Stomach (tissue), 8 donors: ENCODE measurements at regions not wholly inside any gene's neighbourhood (a gene's known extent, or its start where the extent isn't known, plus 50 kb on each side); places are given as distances from the start of the nearest gene placed in this dataset.
A peak's percentile ranks its signal among the peaks of the same experiment; 100 is the strongest.

ENCODE experiments used
- DNase-seq, 2 donors: peaks; one replicate each; pipeline versions ENCODE4 v3.0.0 to v3.0.0-alpha.2; 2013 to 2019
- H3K27ac ChIP-seq, 5 donors: fragments of 200-600 bp in 4 of 5; sonication (generic) in 4 of 5; one replicate each; pipeline ENCODE4 v1.5.1; 2013 to 2019; ENCODE audit warnings: mild to moderate bottlenecking in 1 of 5, moderate library complexity in 1 of 5
- H3K27me3 ChIP-seq, 3 donors: fragments of 200-600 bp; sonication (generic); one replicate each; pipeline ENCODE4 v1.5.1; 2017 to 2019; ENCODE audit warnings: mixed run types in 1 of 3
- H3K36me3 ChIP-seq, 4 donors: fragments of 200-600 bp; sonication (generic); 1 replicate in 3 of 4; 2 replicates in 1 of 4; pipeline ENCODE4 v1.5.1; 2016 to 2019
- H3K4me1 ChIP-seq, 4 donors: fragments of 200-600 bp; sonication (generic); one replicate each; pipeline ENCODE4 v1.5.1; 2016 to 2019
- H3K4me3 ChIP-seq, 4 donors: fragments of 200-600 bp; sonication (generic) in 3 of 4; one replicate each; pipeline ENCODE4 v1.5.1; 2016 to 2019; ENCODE audit warnings: mild to moderate bottlenecking in 1 of 4
- H3K9me3 ChIP-seq, 4 donors: fragments of 200-600 bp; sonication (generic); one replicate each; pipeline ENCODE4 v1.5.1; 2016 to 2019
- CTCF ChIP-seq, 7 experiments: fragments of 450-650 bp in 4 of 7; fragments of 200-600 bp in 3 of 7; sonication (generic) in 3 of 7; IDR thresholded peaks; one replicate each; pipeline ENCODE4 v1.5.1; 2016 to 2019; ENCODE audit warnings: antibody characterized with exemption in 7 of 7, control low read depth in 2 of 7, mild to moderate bottlenecking in 1 of 7
- EP300 ChIP-seq: sonication (generic); formaldehyde crosslinking; IDR thresholded peaks from one replicate; pipeline ENCODE4 v1.6.1; 2017; ENCODE audit warnings: antibody characterized with exemption
- POLR2A ChIP-seq, 4 donors: fragments of 450-650 bp; IDR thresholded peaks; one replicate each; pipeline ENCODE4 v1.6.1; 2016; ENCODE audit warnings: antibody characterized with exemption in 4 of 4, control low read depth in 2 of 4, mild to moderate bottlenecking in 1 of 4, moderate library complexity in 1 of 4
- POLR2AphosphoS5 ChIP-seq, 3 donors: sonication (generic); formaldehyde crosslinking; IDR thresholded peaks; one replicate each; pipeline ENCODE4 v1.6.1; 2016; ENCODE audit warnings: antibody characterized with exemption in 3 of 3
- WGBS, 5 donors: extraction: QIAGEN DNeasy Blood & Tissue Kit in 3 of 5; methylation state at CpG; one replicate each; pipeline versions ENCODE4 v1.1.5 to v1.1.7; 2013 to 2018; 5-methylcytosine and 5-hydroxymethylcytosine counted together
- intact Hi-C: fragments of 100-400 bp; cut with DNase I; formaldehyde crosslinking; loops from one replicate; pipeline ENCODE4 v1.15.1; 2023; ENCODE audit warnings: low total_unique reads
- donor health status: healthy with polysubstance abuse.
- donor health status: Bipolar disorder and iron deficiency.
- donor health status: healthy.

GRCh38 chr18:76573325-76574025, 78.4 kb upstream of the ZNF516 start:
- Histone ChIP-seq H3K4me3 (no peak overlapping the region), H3K4me1 (peaks cover 0 to 3% (median under 1%) of the 10 kb centered on the region in 4 donors), H3K36me3 (no peaks in the 10 kb centered on the region), H3K27me3 (peaks cover 0 to under 1% (median under 1%) of the 10 kb centered on the region in 3 donors), H3K9me3 (no peaks in the 10 kb centered on the region), H3K27ac (no peak overlapping the region)
- TF ChIP-seq CTCF (IDR thresholded peaks at IDR 0.05), result no peak
- no peak for TF ChIP-seq POLR2A (IDR thresholded peaks at IDR 0.05)
- TF ChIP-seq POLR2AphosphoS5 (IDR thresholded peaks at IDR 0.05), result no peak
- no peak for TF ChIP-seq EP300
- intact Hi-C loops, result no loop called here
- no peak for DNase-seq
- WGBS, 5 donors, result 79 to 89% (median 82%) methylated on average over 4 of the region's 4 CpGs

DNA sequence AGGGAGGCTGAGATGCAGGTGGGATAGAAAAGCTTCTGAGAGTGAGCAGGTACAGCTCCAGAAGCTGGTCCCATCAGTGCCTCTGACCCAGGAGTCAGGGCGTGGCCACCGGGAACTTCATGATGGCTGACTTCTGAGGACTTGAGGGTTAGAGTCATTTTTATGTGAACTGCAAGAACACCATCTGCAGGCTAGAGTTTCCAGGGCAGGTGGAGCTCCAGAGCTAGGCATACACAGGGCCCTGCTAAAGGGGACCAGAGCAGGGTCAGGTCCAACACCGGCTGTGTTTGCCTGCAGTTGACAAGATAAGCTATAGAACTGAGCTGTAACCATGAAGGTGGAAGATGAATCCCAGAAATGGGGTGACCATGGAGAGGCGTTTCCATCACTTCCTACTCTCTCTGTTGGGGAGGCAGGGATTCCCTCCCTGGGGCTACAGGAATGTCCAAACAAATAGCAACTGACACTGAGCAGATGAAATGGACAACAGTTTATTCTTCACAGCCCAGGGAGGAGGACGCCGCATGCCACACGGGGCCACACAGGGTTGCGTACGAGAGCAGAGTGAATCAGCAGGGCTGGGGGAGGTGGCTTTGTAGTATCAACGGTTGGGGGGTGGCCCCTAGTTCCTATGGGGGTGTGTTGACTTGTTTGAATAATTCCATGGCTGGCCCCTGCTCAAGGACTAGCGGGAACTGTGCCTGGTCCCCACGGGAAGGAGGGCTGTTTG, 77.6 kb upstream of the ZNF516 start:
- Histone ChIP-seq H3K27me3 (no peaks in the 10 kb centered on the region), H3K4me1 (no peaks in the 10 kb centered on the region), H3K9me3 (no peaks in the 10 kb centered on the region), H3K27ac (no peak overlapping the region), H3K4me3 (no peak overlapping the region), H3K36me3 (no peaks in the 10 kb centered on the region)
- TF ChIP-seq POLR2A (IDR thresholded peaks at IDR 0.05) (no peak), POLR2AphosphoS5 (IDR thresholded peaks at IDR 0.05) (no peak), EP300 (no peak), CTCF (IDR thresholded peaks at IDR 0.05) (no peak)
- WGBS, 5 donors, result 64 to 78% (median 68%) methylated on average over 11 to 12 of the region's 12 CpGs
- peak in 1 of 2 donors; percentile 59 for DNase-seq
- intact Hi-C loops, result no loop called here

GRCh38 chr18:76571689-76572088, 76.6 kb upstream of the ZNF516 start:
- no peak for DNase-seq
- Histone ChIP-seq H3K4me3 (no peak overlapping the region), H3K36me3 (no peaks in the 10 kb centered on the region), H3K27me3 (no peaks in the 10 kb centered on the region), H3K4me1 (peaks cover 0 to 2% (median 0%) of the 10 kb centered on the region in 4 donors), H3K9me3 (no peaks in the 10 kb centered on the region), H3K27ac (no peak overlapping the region)
- intact Hi-C loops, result no loop called here
- no peak for TF ChIP-seq POLR2A (IDR thresholded peaks at IDR 0.05)
- no peak for TF ChIP-seq POLR2AphosphoS5 (IDR thresholded peaks at IDR 0.05)
- no peak for TF ChIP-seq CTCF (IDR thresholded peaks at IDR 0.05)
- TF ChIP-seq EP300, result no peak
- WGBS, 5 donors, result 72 to 87% (median 78%) methylated on average over 3 of the region's 3 CpGs

DNA sequence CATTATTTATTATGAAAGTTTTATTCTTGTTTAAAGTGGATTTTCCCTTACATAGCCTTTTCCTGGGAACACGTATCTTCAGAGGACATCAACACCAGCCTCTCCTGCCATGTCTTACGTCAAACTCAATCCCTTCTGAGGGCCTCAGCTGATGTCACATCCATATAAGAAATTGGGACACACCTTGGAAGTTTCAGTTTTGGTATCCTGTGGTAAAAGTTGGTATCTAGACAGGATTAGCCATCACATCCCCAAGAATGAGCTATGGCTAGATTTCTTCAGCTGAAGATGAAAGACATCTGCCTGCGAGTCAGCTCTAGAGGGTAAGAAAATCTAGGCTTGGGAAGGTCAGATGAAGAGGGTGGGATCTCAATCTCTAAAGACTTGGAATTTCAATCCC, 75.8 kb upstream of the ZNF516 start:
- Histone ChIP-seq H3K27ac (no peak overlapping the region), H3K4me3 (no peak overlapping the region), H3K27me3 (no peaks in the 10 kb centered on the region), H3K9me3 (no peaks in the 10 kb centered on the region), H3K4me1 (peaks cover 0 to 10% (median 1%) of the 10 kb centered on the region in 4 donors), H3K36me3 (no peaks in the 10 kb centered on the region)
- TF ChIP-seq POLR2A (IDR thresholded peaks at IDR 0.05) (no peak), CTCF (IDR thresholded peaks at IDR 0.05) (no peak), EP300 (no peak), POLR2AphosphoS5 (IDR thresholded peaks at IDR 0.05) (no peak)
- WGBS, 5 donors, result 93 to 97% (median 94%) methylated on average over 3 of the region's 3 CpGs
- intact Hi-C loops, result no loop called here
- no peak for DNase-seq
